ENCODE measurements at regions not wholly inside any gene's neighbourhood (a gene's known extent, or its start where the extent isn't known, plus 50 kb on each side); places are given as distances from the start of the nearest gene placed in this dataset.
"Not testable (repeated sequence)": the region's sequence is repeated elsewhere in the genome, so short reads cannot be mapped to it uniquely, and the experiment has no call there.

GRCh38 chr1:234817313-234818039, 207.5 kb upstream of the IRF2BP2 start:
- TF ChIP-seq, protein P1, sequence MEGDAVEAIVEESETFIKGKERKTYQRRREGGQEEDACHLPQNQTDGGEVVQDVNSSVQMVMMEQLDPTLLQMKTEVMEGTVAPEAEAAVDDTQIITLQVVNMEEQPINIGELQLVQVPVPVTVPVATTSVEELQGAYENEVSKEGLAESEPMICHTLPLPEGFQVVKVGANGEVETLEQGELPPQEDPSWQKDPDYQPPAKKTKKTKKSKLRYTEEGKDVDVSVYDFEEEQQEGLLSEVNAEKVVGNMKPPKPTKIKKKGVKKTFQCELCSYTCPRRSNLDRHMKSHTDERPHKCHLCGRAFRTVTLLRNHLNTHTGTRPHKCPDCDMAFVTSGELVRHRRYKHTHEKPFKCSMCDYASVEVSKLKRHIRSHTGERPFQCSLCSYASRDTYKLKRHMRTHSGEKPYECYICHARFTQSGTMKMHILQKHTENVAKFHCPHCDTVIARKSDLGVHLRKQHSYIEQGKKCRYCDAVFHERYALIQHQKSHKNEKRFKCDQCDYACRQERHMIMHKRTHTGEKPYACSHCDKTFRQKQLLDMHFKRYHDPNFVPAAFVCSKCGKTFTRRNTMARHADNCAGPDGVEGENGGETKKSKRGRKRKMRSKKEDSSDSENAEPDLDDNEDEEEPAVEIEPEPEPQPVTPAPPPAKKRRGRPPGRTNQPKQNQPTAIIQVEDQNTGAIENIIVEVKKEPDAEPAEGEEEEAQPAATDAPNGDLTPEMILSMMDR (optimal IDR thresholded peaks at IDR 0.05 in 1 of 3, IDR thresholded peaks at IDR 0.05 in 1 of 3, conservative IDR thresholded peaks at IDR 0.05 in 1 of 3; ENCODE audit: extremely low read depth in 1 of 3, insufficient read depth in 2 of 3, low read length in 3 of 3), result not testable (repeated sequence)
- not testable (repeated sequence) for TF ChIP-seq EZH2 (IDR thresholded peaks at IDR 0.05; ENCODE audit: low read length)
